HEK293T (cell line): ENCODE measurements at regions not wholly inside any gene's neighbourhood (a gene's known extent, or its start where the extent isn't known, plus 50 kb on each side); places are given as distances from the start of the nearest gene placed in this dataset.

Experiments used
- BHLHE40 ChIP-seq: fragments of 450-650 bp; IDR thresholded peaks from 2 replicates; pipeline ENCODE4 v1.6.1; 2016; ENCODE audit warnings: mild to moderate bottlenecking, moderate library complexity, borderline replicate concordance
- NFRKB ChIP-seq: fragments of 450-650 bp; IDR thresholded peaks from 2 replicates; pipeline ENCODE4 v1.6.1; 2016; ENCODE audit warnings: mild to moderate bottlenecking, moderate library complexity
- SP1 ChIP-seq: fragments of 450-650 bp; IDR thresholded peaks from 2 replicates; pipeline ENCODE4 v1.6.1; 2017

DNA sequence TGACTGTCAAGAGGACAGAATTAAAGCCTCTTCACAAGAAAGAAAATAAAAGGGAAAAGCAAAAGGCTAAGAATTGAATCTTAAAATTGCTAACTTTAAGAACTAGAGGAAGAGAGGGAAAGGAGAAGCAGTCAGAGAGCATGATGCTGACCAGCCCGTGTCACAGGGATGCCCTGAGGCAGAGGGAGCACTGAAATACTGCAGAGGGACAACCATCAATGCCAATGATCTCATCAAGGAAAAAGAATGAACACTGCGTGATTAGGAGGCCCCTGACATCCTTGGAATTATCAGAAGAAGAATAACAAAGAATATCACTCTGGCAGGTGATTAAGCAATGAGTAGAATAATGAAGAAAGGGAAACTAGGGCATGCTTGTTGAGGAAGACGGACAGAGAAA is 252.2 kb upstream of the GRIP1 start:
- TF ChIP-seq SP1 (no peak), NFRKB (no peak), BHLHE40 (no peak)
